Colonic mucosa (tissue), 4 donors: ENCODE measurements at regions not wholly inside any gene's neighbourhood (a gene's known extent, or its start where the extent isn't known, plus 50 kb on each side); places are given as distances from the start of the nearest gene placed in this dataset.
"Not testable (repeated sequence)": the region's sequence is repeated elsewhere in the genome, so short reads cannot be mapped to it uniquely, and the experiment has no call there.

Experiments
- DNase-seq: peaks from one replicate; pipeline ENCODE4 v3.0.0-alpha.2; 2020
- H3K27ac ChIP-seq: fragments of 200-600 bp; one replicate; pipeline ENCODE4 v1.8.0; 2021
- H3K27me3 ChIP-seq: fragments of 200-600 bp; one replicate; pipeline ENCODE4 v1.8.0; 2021
- H3K36me3 ChIP-seq: fragments of 200-600 bp; one replicate; pipeline ENCODE4 v1.8.0; 2021
- H3K4me1 ChIP-seq: fragments of 200-600 bp; one replicate; pipeline ENCODE4 v1.8.0; 2021; ENCODE audit warnings: mild to moderate bottlenecking
- H3K4me3 ChIP-seq: fragments of 200-600 bp; one replicate; pipeline ENCODE4 v1.8.0; 2021
- H3K9ac ChIP-seq, 2 donors: one replicate each; pipeline ENCODE4 v1.7.0; 2013; ENCODE audit warnings: control low read depth in 2 of 2, low read depth in 2 of 2, low read length in 2 of 2
- H3K9me3 ChIP-seq: fragments of 200-600 bp; one replicate; pipeline ENCODE4 v1.8.0; 2021
- intact Hi-C: fragments of 100-400 bp; cut with DNase I; formaldehyde crosslinking; loops from one replicate; pipeline ENCODE4 v1.14.1; 2022
- TF ChIP-seq, protein P1 (sequence below): fragments of 200-600 bp; IDR thresholded peaks from one replicate; pipeline ENCODE4 v1.8.0; 2022; ENCODE audit warnings: antibody characterized with exemption, mild to moderate bottlenecking
- donor health status: healthy.
- donor health status: DM: no; HTN: no; CAD: no.
- donor health status: DM: no; HTN: no; CAD: no.

DNA sequence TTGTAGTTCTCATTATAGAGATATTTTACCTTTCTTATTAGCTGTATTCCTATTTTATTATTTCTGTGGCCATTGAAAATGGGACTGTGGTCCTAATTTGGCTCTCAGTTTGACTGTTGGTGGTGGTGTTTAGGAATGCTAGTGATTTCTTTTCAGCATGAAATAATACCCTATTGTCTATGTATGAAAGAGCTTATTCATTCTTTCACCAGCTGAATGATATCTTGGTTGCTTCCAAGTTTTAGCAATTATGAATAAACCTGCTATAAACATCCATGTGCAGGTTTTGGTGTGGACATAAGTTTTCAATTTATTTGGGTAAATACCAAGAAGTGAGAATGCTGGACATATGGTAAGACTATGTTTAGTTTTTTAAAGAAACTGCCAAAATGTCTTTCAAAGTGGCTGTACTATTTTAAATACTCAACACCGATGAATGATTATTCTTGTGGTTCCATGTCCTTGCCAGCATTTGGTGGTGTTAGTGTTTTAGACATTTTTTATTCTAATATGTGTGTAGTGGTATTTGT is 501.6 kb upstream of the GYPC start:
- no peaks in the 10 kb centered on the region for H3K9me3 ChIP-seq
- TF ChIP-seq, protein P1, sequence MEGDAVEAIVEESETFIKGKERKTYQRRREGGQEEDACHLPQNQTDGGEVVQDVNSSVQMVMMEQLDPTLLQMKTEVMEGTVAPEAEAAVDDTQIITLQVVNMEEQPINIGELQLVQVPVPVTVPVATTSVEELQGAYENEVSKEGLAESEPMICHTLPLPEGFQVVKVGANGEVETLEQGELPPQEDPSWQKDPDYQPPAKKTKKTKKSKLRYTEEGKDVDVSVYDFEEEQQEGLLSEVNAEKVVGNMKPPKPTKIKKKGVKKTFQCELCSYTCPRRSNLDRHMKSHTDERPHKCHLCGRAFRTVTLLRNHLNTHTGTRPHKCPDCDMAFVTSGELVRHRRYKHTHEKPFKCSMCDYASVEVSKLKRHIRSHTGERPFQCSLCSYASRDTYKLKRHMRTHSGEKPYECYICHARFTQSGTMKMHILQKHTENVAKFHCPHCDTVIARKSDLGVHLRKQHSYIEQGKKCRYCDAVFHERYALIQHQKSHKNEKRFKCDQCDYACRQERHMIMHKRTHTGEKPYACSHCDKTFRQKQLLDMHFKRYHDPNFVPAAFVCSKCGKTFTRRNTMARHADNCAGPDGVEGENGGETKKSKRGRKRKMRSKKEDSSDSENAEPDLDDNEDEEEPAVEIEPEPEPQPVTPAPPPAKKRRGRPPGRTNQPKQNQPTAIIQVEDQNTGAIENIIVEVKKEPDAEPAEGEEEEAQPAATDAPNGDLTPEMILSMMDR, result no peak
- intact Hi-C loops, result no loop called here

DNA sequence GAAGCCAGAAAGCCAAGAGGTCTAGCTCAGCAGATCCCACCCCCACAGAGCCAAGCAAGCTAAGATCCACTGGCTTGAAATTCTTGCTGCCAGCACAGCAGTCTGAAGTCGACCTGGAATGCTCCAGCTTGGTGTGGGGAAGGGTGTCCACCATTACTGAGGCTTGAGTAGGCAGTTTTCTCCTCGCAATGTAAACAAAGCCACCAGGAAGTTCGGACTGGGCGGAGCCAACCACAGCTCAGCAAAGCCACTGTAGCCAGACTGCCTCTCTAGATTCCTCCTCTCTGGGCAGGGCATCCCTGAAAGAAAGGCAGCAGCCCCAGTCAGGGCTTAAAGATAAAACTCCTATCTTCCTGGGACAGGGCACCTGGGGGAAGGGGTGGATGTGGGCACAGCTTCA is 495.0 kb upstream of the GYPC start:
- H3K9me3 ChIP-seq, DNase-seq, H3K4me1 ChIP-seq, intact Hi-C loops, H3K4me3 ChIP-seq, H3K27ac ChIP-seq, H3K9ac ChIP-seq, H3K36me3 ChIP-seq, H3K27me3 ChIP-seq: not testable (repeated sequence)

More for the DNA sequence above, 501.6 kb upstream of the GYPC start:
- Histone ChIP-seq H3K4me3 (no peak overlapping the region), H3K4me1 (no peaks in the 10 kb centered on the region), H3K9ac (no peak overlapping the region), H3K27ac (no peak overlapping the region), H3K27me3 (no peaks in the 10 kb centered on the region), H3K36me3 (no peaks in the 10 kb centered on the region)
- no peak for DNase-seq

DNA sequence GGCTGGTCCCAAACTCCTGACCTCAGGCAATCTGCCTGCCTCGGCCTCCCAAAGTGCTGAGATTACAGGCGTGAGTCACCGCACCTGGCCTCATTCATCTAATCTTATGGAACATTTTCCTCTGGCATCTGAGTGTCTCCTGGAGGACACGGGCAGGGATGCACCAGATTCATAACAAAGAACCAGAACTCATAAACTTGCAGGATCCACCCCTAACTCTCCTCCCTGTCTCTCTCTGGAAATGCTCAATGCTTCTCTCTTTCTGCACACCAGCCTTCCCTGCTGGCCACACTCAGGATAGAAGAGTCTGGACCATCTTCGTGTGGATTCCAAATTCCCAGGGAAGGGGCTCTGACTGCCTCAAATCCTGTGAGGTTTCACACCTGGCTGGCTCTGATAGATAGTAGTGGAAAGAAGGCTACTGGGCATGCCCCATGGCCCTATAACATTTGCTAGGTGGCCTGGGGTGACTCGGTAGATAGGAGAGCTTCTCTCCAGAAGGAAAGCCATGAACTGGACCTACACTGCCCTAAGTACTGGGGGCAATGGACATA is 483.2 kb upstream of the GYPC start:
- H3K4me1 ChIP-seq, result no peaks in the 10 kb centered on the region
- TF ChIP-seq, protein P1, result no peak
- DNase-seq, result no peak
- no peaks in the 10 kb centered on the region for H3K27me3 ChIP-seq
- H3K27ac ChIP-seq, result no peak overlapping the region
- no peaks in the 10 kb centered on the region for H3K9me3 ChIP-seq
- H3K36me3 ChIP-seq, result no peaks in the 10 kb centered on the region
- intact Hi-C loops, result no loop called here
- no peak overlapping the region for H3K9ac ChIP-seq
- H3K4me3 ChIP-seq, result no peak overlapping the region

DNA sequence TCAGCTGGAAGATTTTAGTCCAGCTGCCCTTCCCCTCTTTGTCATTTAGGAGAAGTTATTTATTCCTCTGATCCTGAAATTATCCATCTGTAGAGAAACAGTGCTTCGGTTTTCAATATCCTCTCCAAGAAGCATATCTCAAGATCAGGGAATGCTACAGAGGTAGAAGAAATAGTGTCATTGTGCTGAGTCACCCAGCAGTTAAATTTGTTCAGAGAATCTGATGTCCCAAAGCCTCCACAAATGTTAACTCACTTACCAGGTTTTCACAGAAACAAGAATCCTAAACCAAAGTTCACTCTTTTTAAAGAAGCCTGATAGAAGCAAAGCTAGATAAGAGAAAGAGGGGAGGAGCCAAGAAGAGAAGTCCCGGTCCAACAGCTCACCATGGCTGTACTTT is 480.7 kb upstream of the GYPC start:
- Histone ChIP-seq H3K4me1 (no peaks in the 10 kb centered on the region), H3K36me3 (no peaks in the 10 kb centered on the region), H3K4me3 (no peak overlapping the region), H3K9ac (no peak overlapping the region), H3K27ac (no peak overlapping the region), H3K9me3 (no peaks in the 10 kb centered on the region), H3K27me3 (no peaks in the 10 kb centered on the region)
- TF ChIP-seq, protein P1, result no peak
- intact Hi-C loops, result no loop called here
- no peak for DNase-seq

DNA sequence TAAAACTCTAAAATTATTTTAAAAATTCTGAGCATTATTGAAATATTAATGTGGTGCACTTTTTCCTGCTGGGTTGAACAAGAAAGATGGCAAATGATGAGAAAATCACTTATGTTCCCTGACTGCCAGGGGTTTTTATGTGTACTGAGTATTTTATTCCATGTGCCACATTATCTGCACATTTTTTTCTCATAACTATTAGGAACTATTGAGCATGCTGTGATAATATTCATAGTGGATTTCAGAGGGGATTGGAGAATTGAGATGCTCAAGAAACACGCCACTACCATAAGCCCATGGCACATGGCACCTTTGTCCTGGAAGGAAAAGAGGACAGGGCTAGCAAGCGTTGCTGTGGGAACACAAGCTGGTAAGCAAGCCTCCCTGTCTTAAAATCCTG is 478.5 kb upstream of the GYPC start:
- no peak for DNase-seq
- no peak overlapping the region for H3K4me3 ChIP-seq
- TF ChIP-seq, protein P1, result no peak
- no peaks in the 10 kb centered on the region for H3K4me1 ChIP-seq
- no peak overlapping the region for H3K27ac ChIP-seq
- no peaks in the 10 kb centered on the region for H3K36me3 ChIP-seq
- intact Hi-C loops, result no loop called here
- H3K9me3 ChIP-seq, result no peaks in the 10 kb centered on the region
- H3K9ac ChIP-seq, result no peak overlapping the region
- no peaks in the 10 kb centered on the region for H3K27me3 ChIP-seq

DNA sequence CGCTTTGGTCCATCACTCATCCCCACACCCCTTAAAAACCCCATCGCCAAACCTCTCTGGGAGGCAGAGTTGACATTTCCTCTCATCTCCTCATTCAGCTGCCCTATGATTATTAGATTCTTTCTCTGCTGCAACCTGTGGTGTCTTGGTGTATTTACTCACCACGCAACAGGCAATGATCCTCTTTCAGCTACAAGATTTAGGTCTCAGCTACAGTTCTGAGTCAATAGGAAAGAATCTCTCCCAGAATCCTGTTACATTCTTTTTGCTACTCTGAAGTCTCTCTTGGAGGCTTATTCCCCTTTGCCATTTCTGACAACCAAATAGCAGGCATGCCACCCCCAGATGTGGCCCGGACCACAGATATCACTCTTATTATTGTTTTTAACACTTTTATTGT is 468.3 kb upstream of the GYPC start:
- Histone ChIP-seq H3K27me3 (no peaks in the 10 kb centered on the region), H3K4me3 (no peak overlapping the region), H3K9me3 (no peaks in the 10 kb centered on the region), H3K9ac (no peak overlapping the region), H3K4me1 (no peaks in the 10 kb centered on the region), H3K27ac (no peak overlapping the region), H3K36me3 (no peaks in the 10 kb centered on the region)
- DNase-seq, result no peak
- TF ChIP-seq, protein P1, result no peak
- intact Hi-C loops, result no loop called here
